ENCODE measurements at regions not wholly inside any gene's neighbourhood (a gene's known extent, or its start where the extent isn't known, plus 50 kb on each side); places are given as distances from the start of the nearest gene placed in this dataset.

GRCh38 chr5:17070647-17071046, 134.6 kb upstream of the MYO10 start:
- Mint-ChIP-seq H3K4me1 (ENCODE audit: unreplicated experiment) (peaks cover 10% of the 10 kb centered on the region), H3K36me3 (ENCODE audit: low read depth, unreplicated experiment) (no peaks in the 10 kb centered on the region), H3K4me3 (ENCODE audit: unreplicated experiment) (no peak overlapping the region), H3K9me3 (ENCODE audit: unreplicated experiment) (no peaks in the 10 kb centered on the region), H3K27me3 (ENCODE audit: unreplicated experiment) (no peaks in the 10 kb centered on the region), H3K27ac (ENCODE audit: unreplicated experiment) (no peak overlapping the region)
- no peak for TF ChIP-seq CTCF (IDR thresholded peaks at IDR 0.05; ENCODE audit: unreplicated experiment)
- no peak for DNase-seq (ENCODE audit: low spot score)

- H3K27me3 Mint-ChIP-seq (ENCODE audit: unreplicated experiment), result no peaks in the 10 kb centered on the region
- no peak overlapping the region for H3K27ac Mint-ChIP-seq (ENCODE audit: unreplicated experiment)
- no peaks in the 10 kb centered on the region for H3K9me3 Mint-ChIP-seq (ENCODE audit: unreplicated experiment)
- H3K36me3 Mint-ChIP-seq (ENCODE audit: low read depth, unreplicated experiment), result no peaks in the 10 kb centered on the region
- no peak overlapping the region for H3K4me3 Mint-ChIP-seq (ENCODE audit: unreplicated experiment)
- no peak for TF ChIP-seq CTCF (IDR thresholded peaks at IDR 0.05; ENCODE audit: unreplicated experiment)
- peaks cover 36% of the 10 kb centered on the region for H3K4me1 Mint-ChIP-seq (ENCODE audit: unreplicated experiment)
- DNase-seq (ENCODE audit: low spot score), result no peak
Observed at GRCh38 chr5:17075236-17075635, 139.1 kb upstream of the MYO10 start.

GRCh38 chr5:17076272-17076671, 140.2 kb upstream of the MYO10 start:
- H3K4me1 Mint-ChIP-seq (ENCODE audit: unreplicated experiment), result peaks cover 43% of the 10 kb centered on the region
- no peaks in the 10 kb centered on the region for H3K36me3 Mint-ChIP-seq (ENCODE audit: low read depth, unreplicated experiment)
- no peak overlapping the region for H3K27ac Mint-ChIP-seq (ENCODE audit: unreplicated experiment)
- TF ChIP-seq CTCF (IDR thresholded peaks at IDR 0.05; ENCODE audit: unreplicated experiment), result no peak
- no peak overlapping the region for H3K4me3 Mint-ChIP-seq (ENCODE audit: unreplicated experiment)
- no peak for DNase-seq (ENCODE audit: low spot score)
- H3K9me3 Mint-ChIP-seq (ENCODE audit: unreplicated experiment), result no peaks in the 10 kb centered on the region
- H3K27me3 Mint-ChIP-seq (ENCODE audit: unreplicated experiment), result no peaks in the 10 kb centered on the region

- no peak overlapping the region for H3K4me3 Mint-ChIP-seq (ENCODE audit: unreplicated experiment)
- DNase-seq (ENCODE audit: low spot score), result no peak
- peak overlapping the region; percentile 40 for H3K27ac Mint-ChIP-seq (ENCODE audit: unreplicated experiment)
- H3K9me3 Mint-ChIP-seq (ENCODE audit: unreplicated experiment), result no peaks in the 10 kb centered on the region
- no peaks in the 10 kb centered on the region for H3K27me3 Mint-ChIP-seq (ENCODE audit: unreplicated experiment)
- H3K4me1 Mint-ChIP-seq (ENCODE audit: unreplicated experiment), result peaks cover 43% of the 10 kb centered on the region
- H3K36me3 Mint-ChIP-seq (ENCODE audit: low read depth, unreplicated experiment), result no peaks in the 10 kb centered on the region
- no peak for TF ChIP-seq CTCF (IDR thresholded peaks at IDR 0.05; ENCODE audit: unreplicated experiment)
Observed at GRCh38 chr5:17077440-17078233, 139.8 kb upstream of the BASP1 start.

GRCh38 chr5:17079562-17079961, 137.9 kb upstream of the BASP1 start:
- Mint-ChIP-seq H3K36me3 (ENCODE audit: low read depth, unreplicated experiment) (no peaks in the 10 kb centered on the region), H3K9me3 (ENCODE audit: unreplicated experiment) (no peaks in the 10 kb centered on the region), H3K27ac (ENCODE audit: unreplicated experiment) (peak overlapping the region; percentile 94), H3K4me1 (ENCODE audit: unreplicated experiment) (peaks cover 43% of the 10 kb centered on the region), H3K4me3 (ENCODE audit: unreplicated experiment) (no peak overlapping the region), H3K27me3 (ENCODE audit: unreplicated experiment) (no peaks in the 10 kb centered on the region)
- TF ChIP-seq CTCF (IDR thresholded peaks at IDR 0.05; ENCODE audit: unreplicated experiment), result no peak
- peak; percentile 31 for DNase-seq (ENCODE audit: low spot score)
